B cell (primary cell): ENCODE measurements at regions not wholly inside any gene's neighbourhood (a gene's known extent, or its start where the extent isn't known, plus 50 kb on each side); places are given as distances from the start of the nearest gene placed in this dataset.

ENCODE experiments used
- ATAC-seq: fragments of 200-7000 bp; cut with Tn5 transposase; one replicate; pipeline ENCODE4 v1.10.0; 2021; ENCODE audit warnings: low read depth, mild to moderate bottlenecking, moderate number of reproducible peaks, moderate library complexity
- CTCF ChIA-PET: fragments of 350-600 bp; sonication (Branson Sonifier 250); formaldehyde crosslinking; loops from one replicate; lab custom pipeline; 2021; ENCODE audit warnings: antibody characterized with exemption, inconsistent platforms; lab: Charles Lee
- POLR2A ChIA-PET: fragments of 350-600 bp; sonication (Branson Sonifier 250); formaldehyde crosslinking; loops from one replicate; lab custom pipeline; 2021; ENCODE audit warnings: antibody characterized with exemption; lab: Charles Lee
- DNase-seq: peaks from one replicate; pipeline ENCODE4 v3.0.0; 2013
- H2AFZ ChIP-seq: 2 replicates; pipeline ENCODE4 v1.6.1; 2012; ENCODE audit warnings: mild to moderate bottlenecking, low read depth, low read length; ENCODE audit not compliant: insufficient read depth, poor library complexity, severe bottlenecking
- H3K27ac ChIP-seq, 2 donors: 1 replicate in 1 of 2; 2 replicates in 1 of 2; pipeline ENCODE4 v1.5.1; 2012 to 2013; ENCODE audit warnings: low read length in 2 of 2, mild to moderate bottlenecking in 2 of 2, moderate library complexity in 1 of 2
- H3K27me3 ChIP-seq, 4 experiments: fragments of 200-600 bp in 1 of 4; sonication (generic) in 1 of 4; replicated peaks in 1 of 4; 1 replicate in 2 of 4; 2 replicates in 2 of 4; pipeline versions ENCODE4 v1.6.1 to v1.7.0; 2013 to 2016; ENCODE audit warnings: low read length in 3 of 4, mild to moderate bottlenecking in 2 of 4, mixed read lengths in 1 of 4, moderate library complexity in 1 of 4; ENCODE audit not compliant: insufficient read depth in 4 of 4, control insufficient read depth in 3 of 4; ENCODE audit errors: control extremely low read depth in 1 of 4
- H3K36me3 ChIP-seq, 2 experiments: replicated peaks in 1 of 2; 1 replicate in 1 of 2; 2 replicates in 1 of 2; pipeline versions ENCODE4 v1.6.1 to v1.7.1; 2013; ENCODE audit warnings: low read length in 1 of 2; ENCODE audit not compliant: insufficient read depth in 2 of 2, control insufficient read depth in 1 of 2; ENCODE audit errors: control extremely low read depth in 1 of 2, extremely low read depth in 1 of 2
- H3K4me1 ChIP-seq, 2 donors: fragments of 200-600 bp in 1 of 2; sonication (generic) in 1 of 2; 1 replicate in 1 of 2; 2 replicates in 1 of 2; pipeline versions ENCODE4 v1.5.1 to v1.6.1; 2013 to 2017; ENCODE audit warnings: low read length in 2 of 2; ENCODE audit not compliant: control insufficient read depth in 2 of 2, insufficient read depth in 2 of 2
- H3K4me2 ChIP-seq: replicated peaks from 2 replicates; pipeline ENCODE3; 2012; ENCODE audit warnings: mild to moderate bottlenecking, low read depth, low read length; ENCODE audit not compliant: poor library complexity, severe bottlenecking
- H3K4me3 ChIP-seq, 5 experiments: fragments of 200-600 bp in 1 of 5; sonication (generic) in 1 of 5; 1 replicate in 3 of 5; 2 replicates in 2 of 5; pipeline versions ENCODE4 v1.5.1 to v1.7.0; 2011 to 2016; ENCODE audit warnings: low read length in 4 of 5, mild to moderate bottlenecking in 4 of 5, low read depth in 2 of 5, control low read depth in 1 of 5, moderate library complexity in 1 of 5; ENCODE audit not compliant: insufficient read depth in 1 of 5; ENCODE audit errors: control extremely low read depth in 1 of 5, extremely low read depth in 1 of 5
- H3K79me2 ChIP-seq: fragments of 200-600 bp; sonication (generic); one replicate; pipeline ENCODE4 v1.6.0; 2016; ENCODE audit warnings: low read length; ENCODE audit not compliant: control insufficient read depth, insufficient read depth
- H3K9ac ChIP-seq: fragments of 200-600 bp; sonication (generic); 2 replicates; pipeline ENCODE4 v1.6.1; 2017; ENCODE audit warnings: mild to moderate bottlenecking, low read length, moderate library complexity
- H3K9me3 ChIP-seq, 3 donors: one replicate each; pipeline versions ENCODE4 v1.6.1 to v1.7.1; 2013; ENCODE audit warnings: low read length in 2 of 3; ENCODE audit not compliant: control insufficient read depth in 2 of 3, insufficient read depth in 1 of 3; ENCODE audit errors: control extremely low read depth in 1 of 3
- H4K20me1 ChIP-seq: 2 replicates; pipeline ENCODE4 v1.6.0; 2012; ENCODE audit warnings: mild to moderate bottlenecking, low read length; ENCODE audit not compliant: insufficient read depth, control insufficient read depth, poor library complexity, severe bottlenecking
- H3K27ac Mint-ChIP-seq: one replicate; pipeline ENCODE4 v1.8.0; 2021; ENCODE audit warnings: mixed read lengths
- H3K27me3 Mint-ChIP-seq: one replicate; pipeline ENCODE4 v1.8.0; 2021; ENCODE audit warnings: mixed read lengths
- H3K4me1 Mint-ChIP-seq: one replicate; pipeline ENCODE4 v1.8.0; 2021; ENCODE audit warnings: mixed read lengths
- H3K4me3 Mint-ChIP-seq: one replicate; pipeline ENCODE4 v1.8.0; 2021; ENCODE audit warnings: mixed read lengths
- H3K9me3 Mint-ChIP-seq: one replicate; pipeline ENCODE4 v1.8.0; 2022; ENCODE audit warnings: mixed read lengths; ENCODE audit not compliant: insufficient read depth
- CTCF ChIP-seq: fragments of 200-600 bp; IDR thresholded peaks from one replicate; pipeline ENCODE4 v1.8.0; 2022; ENCODE audit warnings: antibody characterized with exemption, mild to moderate bottlenecking
- EZH2 ChIP-seq: IDR thresholded peaks from 2 replicates; pipeline ENCODE4 v1.6.1; 2012; ENCODE audit warnings: borderline replicate concordance, low read depth, mild to moderate bottlenecking, moderate library complexity, low read length; ENCODE audit not compliant: insufficient read depth, poor library complexity, severe bottlenecking
- WGBS: methylation state at CpG from one replicate; pipeline ENCODE4 v1.1.5; 2013; ENCODE audit warnings: missing lambda C conversion rate; ENCODE audit not compliant: insufficient coverage; 5-methylcytosine and 5-hydroxymethylcytosine counted together
- intact Hi-C: fragments of 100-400 bp; cut with micrococcal nuclease; formaldehyde crosslinking; loops from one replicate; pipeline ENCODE4 v1.10.0; 2022

- no peak overlapping the region for H3K9ac ChIP-seq
- ATAC-seq (no peak), DNase-seq (no peak)
- Mint-ChIP-seq H3K4me1 (no peaks in the 10 kb centered on the region), H3K27ac (no peak overlapping the region), H3K4me3 (no peak overlapping the region), H3K9me3 (no peaks in the 10 kb centered on the region), H3K27me3 (no peaks in the 10 kb centered on the region)
- H2AFZ ChIP-seq, result no peak overlapping the region
- H3K27me3 ChIP-seq, result no peaks in the 10 kb centered on the region
- intact Hi-C loops, result no loop called here
- no peak for TF ChIP-seq CTCF
- no peak for TF ChIP-seq EZH2
- no peak overlapping the region for H3K4me2 ChIP-seq
- no peaks in the 10 kb centered on the region for H4K20me1 ChIP-seq
- no peaks in the 10 kb centered on the region for H3K9me3 ChIP-seq
- no peak overlapping the region for H3K27ac ChIP-seq
- no peaks in the 10 kb centered on the region for H3K4me1 ChIP-seq
- no peak overlapping the region for H3K4me3 ChIP-seq
- H3K79me2 ChIP-seq, result no peaks in the 10 kb centered on the region
- no peaks in the 10 kb centered on the region for H3K36me3 ChIP-seq
- ChIA-PET POLR2A (no interaction called here), CTCF (no interaction called here)
- WGBS, result 100% methylated on average over 2 of the region's 3 CpGs
Observed at GRCh38 chr21:16213518-16213917, 483.7 kb downstream of the USP25 start.

GRCh38 chr21:16215193-16215592 lies 485.4 kb downstream of the USP25 start:
- Histone ChIP-seq H3K79me2 (no peaks in the 10 kb centered on the region), H4K20me1 (no peaks in the 10 kb centered on the region), H3K4me2 (no peak overlapping the region), H3K36me3 (no peaks in the 10 kb centered on the region), H3K9me3 (no peaks in the 10 kb centered on the region), H2AFZ (no peak overlapping the region), H3K9ac (no peak overlapping the region), H3K4me1 (no peaks in the 10 kb centered on the region), H3K27ac (no peak overlapping the region), H3K4me3 (no peak overlapping the region), H3K27me3 (no peaks in the 10 kb centered on the region)
- WGBS, result no CpG with 5 or more reads among the region's 2 CpGs
- POLR2A ChIA-PET, result no interaction called here
- Mint-ChIP-seq H3K27me3 (no peaks in the 10 kb centered on the region), H3K4me3 (no peak overlapping the region), H3K4me1 (no peaks in the 10 kb centered on the region), H3K27ac (no peak overlapping the region), H3K9me3 (no peaks in the 10 kb centered on the region)
- intact Hi-C loops, result no loop called here
- no peak for TF ChIP-seq EZH2
- TF ChIP-seq CTCF, result no peak
- DNase-seq (no peak), ATAC-seq (no peak)
- CTCF ChIA-PET, result no interaction called here
